GM12878 (cell line): ENCODE measurements at regions not wholly inside any gene's neighbourhood (a gene's known extent, or its start where the extent isn't known, plus 50 kb on each side); places are given as distances from the start of the nearest gene placed in this dataset.

Source experiments
- ATAC-seq: fragments of 200-7000 bp; cut with Tn5 transposase; 3 replicates; pipeline ENCODE4 v1.9.1; 2020; ENCODE audit warnings: mild to moderate bottlenecking, moderate library complexity
- BruUV-seq: library from RNA; stranded (reverse); fragments of 400-500 nt; replicated peaks from 2 replicates; lab custom pipeline; 2021; lab: Mats Ljungman, UMichigan
- CTCF ChIA-PET: fragments of 300-600 bp; sonication (Branson Sonifier 250); formaldehyde crosslinking; extraction: SDS; loops from one replicate; lab custom pipeline; 2021; ENCODE audit warnings: inconsistent platforms; lab: Yijun Ruan, JAX
- POLR2A ChIA-PET: fragments of 350-600 bp; formaldehyde crosslinking; extraction: SDS; loops from one replicate; lab custom pipeline; 2021; ENCODE audit warnings: inconsistent platforms; lab: Charles Lee
- RAD21 ChIA-PET: fragments of 300-600 bp; sonication (Branson Sonifier 250); formaldehyde crosslinking; loops from one replicate; lab custom pipeline; 2023; ENCODE audit warnings: antibody characterized with exemption; ENCODE audit not compliant: unreplicated experiment; lab: Charles Lee
- SMC1A ChIA-PET: fragments of 300-600 bp; sonication (Branson Sonifier 250); formaldehyde crosslinking; loops from one replicate; lab custom pipeline; 2023; ENCODE audit not compliant: unreplicated experiment, uncharacterized antibody; lab: Charles Lee
- DNase-seq: peaks from one replicate; pipeline ENCODE4 v3.0.0-alpha.2; 2011; ENCODE audit warnings: low read depth, low spot score
- FAIRE-seq: peaks from 3 replicates; lab custom pipeline; 2011; peaks lifted over from hg19 to GRCh38; lab: Jason Lieb, UNC
- H2AFZ ChIP-seq: 2 replicates; pipeline ENCODE4 v1.6.0; 2011; ENCODE audit warnings: low read depth, low read length, control low read depth; ENCODE audit not compliant: control insufficient read depth
- H3K27ac ChIP-seq: 2 replicates; pipeline ENCODE4 v1.5.1; 2011; ENCODE audit warnings: control low read depth; ENCODE audit not compliant: control insufficient read depth, insufficient read depth
- H3K27me3 ChIP-seq, 2 experiments: replicated peaks in 1 of 2; 2 replicates each; pipeline versions ENCODE4 v1.6.0 to v1.6.1; 2011; ENCODE audit warnings: low read length in 1 of 2; ENCODE audit not compliant: control insufficient read depth in 2 of 2, insufficient read depth in 2 of 2
- H3K36me3 ChIP-seq, 2 experiments: 2 replicates each; pipeline ENCODE4 v1.5.1; 2011; ENCODE audit warnings: low read length in 1 of 2; ENCODE audit not compliant: control insufficient read depth in 2 of 2, insufficient read depth in 2 of 2
- H3K4me1 ChIP-seq: 2 replicates; pipeline ENCODE4 v1.6.1; 2011; ENCODE audit warnings: mild to moderate bottlenecking, low read length, moderate library complexity, mixed read lengths; ENCODE audit not compliant: control insufficient read depth, insufficient read depth
- H3K4me2 ChIP-seq: 2 replicates; pipeline ENCODE4 v1.6.0; 2011; ENCODE audit warnings: control low read depth; ENCODE audit not compliant: control insufficient read depth, insufficient read depth
- H3K4me3 ChIP-seq: fragments of 200-600 bp; sonication (generic); 2 replicates; pipeline ENCODE4 v1.5.1; 2016
- H3K79me2 ChIP-seq: 2 replicates; pipeline ENCODE4 v1.6.0; 2011; ENCODE audit warnings: low read length; ENCODE audit not compliant: control insufficient read depth, insufficient read depth
- H3K9ac ChIP-seq: 2 replicates; pipeline ENCODE4 v1.8.0; 2011; ENCODE audit warnings: low read length, control low read depth, mixed read lengths; ENCODE audit not compliant: control insufficient read depth, insufficient read depth
- H3K9me3 ChIP-seq: replicated peaks from 3 replicates; pipeline ENCODE4 v1.5.1; 2011; ENCODE audit warnings: mild to moderate bottlenecking, low read length; ENCODE audit not compliant: control insufficient read depth, insufficient read depth
- H4K20me1 ChIP-seq: 2 replicates; pipeline ENCODE4 v1.6.0; 2011; ENCODE audit not compliant: control insufficient read depth, insufficient read depth
- ASH2L ChIP-seq: fragments of 300-600, 200-600 bp; sonication (generic); IDR thresholded peaks from 2 replicates; pipeline ENCODE4 v1.6.1; 2017; ENCODE audit warnings: low read depth, mild to moderate bottlenecking, borderline replicate concordance
- BCL11A ChIP-seq: IDR thresholded peaks from 2 replicates; pipeline ENCODE4 v1.6.1; 2011; ENCODE audit warnings: low read depth, low read length
- CREM ChIP-seq: IDR thresholded peaks from 2 replicates; pipeline ENCODE4 v1.6.1; 2014; ENCODE audit warnings: antibody characterized with exemption, low read depth
- EP300 ChIP-seq, 2 experiments: fragments of 150-350 bp in 1 of 2; IDR thresholded peaks; 2 replicates each; pipeline ENCODE4 v1.6.1; 2011 to 2012; ENCODE audit warnings: low read depth in 2 of 2, low read length in 2 of 2, borderline replicate concordance in 1 of 2, improper control_type of control experiment in 1 of 2, inconsistent platforms in 1 of 2; ENCODE audit not compliant: control insufficient read depth in 1 of 2
- HCFC1 ChIP-seq: fragments of 150-350 bp; IDR thresholded peaks from 2 replicates; pipeline ENCODE4 v1.6.1; 2014; ENCODE audit warnings: low read length
- KLF5 ChIP-seq: fragments of 450-650 bp; IDR thresholded peaks from 2 replicates; pipeline ENCODE4 v1.6.1; 2014; ENCODE audit warnings: mild to moderate bottlenecking; ENCODE audit not compliant: partially characterized antibody
- LARP7 ChIP-seq: fragments of 450-650 bp; IDR thresholded peaks from 2 replicates; pipeline ENCODE4 v1.6.1; 2017; ENCODE audit warnings: mild to moderate bottlenecking
- NBN ChIP-seq: fragments of 450-650 bp; IDR thresholded peaks from 2 replicates; pipeline ENCODE4 v1.6.1; 2016
- POLR2A ChIP-seq: IDR thresholded peaks from 2 replicates; pipeline ENCODE4 v1.6.1; 2011; ENCODE audit warnings: low read depth, mild to moderate bottlenecking, low read length
- RAD21 ChIP-seq: IDR thresholded peaks from 2 replicates; pipeline ENCODE4 v1.6.1; 2011; ENCODE audit warnings: mild to moderate bottlenecking, low read depth, low read length, moderate library complexity; ENCODE audit not compliant: insufficient read depth
- RCOR1 ChIP-seq: conservative IDR thresholded peaks from 2 replicates; pipeline ENCODE4 v1.6.1; 2012; ENCODE audit warnings: low read depth, low read length, improper control_type of control experiment
- SIX5 ChIP-seq: IDR thresholded peaks from 2 replicates; pipeline ENCODE4 v1.6.1; 2011; ENCODE audit warnings: mild to moderate bottlenecking, low read depth, low read length, moderate library complexity; ENCODE audit not compliant: severe bottlenecking
- SMARCA5 ChIP-seq: fragments of 450-650 bp; IDR thresholded peaks from 2 replicates; pipeline ENCODE4 v1.6.1; 2017; ENCODE audit warnings: mild to moderate bottlenecking
- SMC3 ChIP-seq: IDR thresholded peaks from 2 replicates; pipeline ENCODE4 v1.6.1; 2011; ENCODE audit warnings: low read length, improper control_type of control experiment, borderline replicate concordance
- TCF7 ChIP-seq: IDR thresholded peaks from 2 replicates; pipeline ENCODE4 v1.6.1; 2014; ENCODE audit warnings: antibody characterized with exemption, borderline replicate concordance
- ZNF207 ChIP-seq: fragments of 450-650 bp; IDR thresholded peaks from 2 replicates; pipeline ENCODE4 v1.6.1; 2014; ENCODE audit warnings: antibody characterized with exemption, mild to moderate bottlenecking, borderline replicate concordance
- ZNF384 ChIP-seq: IDR thresholded peaks from 2 replicates; pipeline ENCODE4 v1.6.1; 2012; ENCODE audit warnings: low read depth, mild to moderate bottlenecking, low read length, improper control_type of control experiment, borderline replicate concordance
- ZZZ3 ChIP-seq: IDR thresholded peaks from 2 replicates; pipeline ENCODE4 v1.6.1; 2011; ENCODE audit warnings: low read depth; ENCODE audit not compliant: control insufficient read depth, insufficient read length
- whole genome bisulfite sequencing: methylation state at CpG from one replicate; pipeline ENCODE4 v1.1.6; 2016; ENCODE audit warnings: low lambda C conversion rate; ENCODE audit not compliant: insufficient replicate concordance, insufficient coverage; ENCODE audit errors: missing lambda C conversion rate; 5-methylcytosine and 5-hydroxymethylcytosine counted together
- in situ Hi-C: fragments of 300-500 bp; cut with MboI; formaldehyde crosslinking; loops from 9 replicates; pipeline ENCODE4 v1.14.3; 2018; ENCODE audit warnings: mixed read lengths
- intact Hi-C: fragments of 100-400 bp; cut with micrococcal nuclease; formaldehyde crosslinking; loops from one replicate; pipeline ENCODE4 v1.14.2; 2022; ENCODE audit not compliant: unreplicated experiment
- TF ChIP-seq, protein P1 (sequence below): fragments of 450-650 bp; IDR thresholded peaks from 2 replicates; pipeline ENCODE4 v1.6.1; 2017; ENCODE audit warnings: low read depth, mild to moderate bottlenecking, moderate library complexity
- TF ChIP-seq, protein P2 (sequence below): fragments of 450-650 bp; IDR thresholded peaks from 2 replicates; pipeline ENCODE4 v1.6.1; 2018; ENCODE audit warnings: mild to moderate bottlenecking, low read depth, moderate library complexity; ENCODE audit not compliant: partially characterized antibody

DNA sequence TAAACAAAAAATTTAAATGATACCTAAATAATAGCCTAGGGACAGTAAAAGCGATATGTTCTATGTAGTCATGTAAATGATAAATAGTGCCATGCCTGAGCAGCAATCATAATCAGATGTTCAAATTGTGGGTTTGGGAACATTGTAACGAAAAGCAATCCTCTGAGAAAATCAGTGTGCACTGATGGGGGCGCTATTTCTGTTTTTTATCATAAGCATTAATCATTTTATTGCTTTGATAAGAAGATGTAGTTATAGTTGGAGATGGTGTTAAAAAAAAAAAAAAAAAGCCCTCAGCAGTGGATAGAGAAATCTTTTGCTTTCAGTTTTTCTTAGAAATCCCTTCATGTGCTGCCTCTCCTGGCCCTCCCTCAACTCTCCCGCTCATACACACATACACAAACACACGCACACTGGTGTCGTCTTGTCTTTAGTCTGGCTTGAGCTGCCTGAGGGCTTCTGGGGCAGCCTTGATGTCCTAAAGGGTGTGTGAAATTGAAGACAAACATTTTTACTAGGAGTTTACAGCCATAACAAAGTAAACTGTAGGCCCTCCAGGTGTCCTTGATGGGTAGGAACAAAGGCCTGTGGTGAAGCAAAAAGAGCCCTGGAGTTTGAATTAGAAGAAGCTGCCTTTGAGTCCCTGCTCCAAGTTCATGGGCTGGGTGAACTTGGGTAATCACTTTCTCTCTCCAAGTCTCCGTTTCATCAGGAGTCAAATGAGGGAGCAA is 428.1 kb downstream of the SOX2 start:
- Histone ChIP-seq H3K79me2 (no peaks in the 10 kb centered on the region), H4K20me1 (no peaks in the 10 kb centered on the region), H3K4me3 (no peak overlapping the region), H2AFZ (no peak overlapping the region), H3K9me3 (no peaks in the 10 kb centered on the region), H3K4me2 (no peak overlapping the region), H3K36me3 (no peaks in the 10 kb centered on the region), H3K27ac (no peak overlapping the region), H3K4me1 (no peaks in the 10 kb centered on the region), H3K9ac (no peak overlapping the region), H3K27me3 (no peaks in the 10 kb centered on the region)
- FAIRE-seq: no peak
- ChIA-PET CTCF (no interaction called here), POLR2A (no interaction called here), SMC1A (no interaction called here), RAD21 (no interaction called here)
- ATAC-seq: no peak
- 17% methylated on average over 7 of the region's 7 CpGs for WGBS
- DNase-seq: no peak
- intact Hi-C loops (no loop called here), in situ Hi-C loops (no loop called here)
- BruUV-seq: no TSS peak
- TF ChIP-seq ZNF384 (no peak), EP300 (IDR thresholded peaks at IDR 0.05; ENCODE audit: borderline replicate concordance in 1 of 2, control insufficient read depth in 1 of 2, low read depth in 2 of 2, low read length in 2 of 2) (no peak), BCL11A (no peak), KLF5 (no peak), RCOR1 (no peak), LARP7 (no peak), TCF7 (no peak), HCFC1 (no peak), CREM (no peak), ZNF207 (no peak), ASH2L (no peak), POLR2A (no peak), ZZZ3 (no peak), SIX5 (no peak), SMARCA5 (no peak), SMC3 (no peak), NBN (no peak), RAD21 (no peak)
- TF ChIP-seq, protein P1, sequence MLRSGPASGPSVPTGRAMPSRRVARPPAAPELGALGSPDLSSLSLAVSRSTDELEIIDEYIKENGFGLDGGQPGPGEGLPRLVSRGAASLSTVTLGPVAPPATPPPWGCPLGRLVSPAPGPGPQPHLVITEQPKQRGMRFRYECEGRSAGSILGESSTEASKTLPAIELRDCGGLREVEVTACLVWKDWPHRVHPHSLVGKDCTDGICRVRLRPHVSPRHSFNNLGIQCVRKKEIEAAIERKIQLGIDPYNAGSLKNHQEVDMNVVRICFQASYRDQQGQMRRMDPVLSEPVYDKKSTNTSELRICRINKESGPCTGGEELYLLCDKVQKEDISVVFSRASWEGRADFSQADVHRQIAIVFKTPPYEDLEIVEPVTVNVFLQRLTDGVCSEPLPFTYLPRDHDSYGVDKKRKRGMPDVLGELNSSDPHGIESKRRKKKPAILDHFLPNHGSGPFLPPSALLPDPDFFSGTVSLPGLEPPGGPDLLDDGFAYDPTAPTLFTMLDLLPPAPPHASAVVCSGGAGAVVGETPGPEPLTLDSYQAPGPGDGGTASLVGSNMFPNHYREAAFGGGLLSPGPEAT: no peak
- TF ChIP-seq, protein P2, sequence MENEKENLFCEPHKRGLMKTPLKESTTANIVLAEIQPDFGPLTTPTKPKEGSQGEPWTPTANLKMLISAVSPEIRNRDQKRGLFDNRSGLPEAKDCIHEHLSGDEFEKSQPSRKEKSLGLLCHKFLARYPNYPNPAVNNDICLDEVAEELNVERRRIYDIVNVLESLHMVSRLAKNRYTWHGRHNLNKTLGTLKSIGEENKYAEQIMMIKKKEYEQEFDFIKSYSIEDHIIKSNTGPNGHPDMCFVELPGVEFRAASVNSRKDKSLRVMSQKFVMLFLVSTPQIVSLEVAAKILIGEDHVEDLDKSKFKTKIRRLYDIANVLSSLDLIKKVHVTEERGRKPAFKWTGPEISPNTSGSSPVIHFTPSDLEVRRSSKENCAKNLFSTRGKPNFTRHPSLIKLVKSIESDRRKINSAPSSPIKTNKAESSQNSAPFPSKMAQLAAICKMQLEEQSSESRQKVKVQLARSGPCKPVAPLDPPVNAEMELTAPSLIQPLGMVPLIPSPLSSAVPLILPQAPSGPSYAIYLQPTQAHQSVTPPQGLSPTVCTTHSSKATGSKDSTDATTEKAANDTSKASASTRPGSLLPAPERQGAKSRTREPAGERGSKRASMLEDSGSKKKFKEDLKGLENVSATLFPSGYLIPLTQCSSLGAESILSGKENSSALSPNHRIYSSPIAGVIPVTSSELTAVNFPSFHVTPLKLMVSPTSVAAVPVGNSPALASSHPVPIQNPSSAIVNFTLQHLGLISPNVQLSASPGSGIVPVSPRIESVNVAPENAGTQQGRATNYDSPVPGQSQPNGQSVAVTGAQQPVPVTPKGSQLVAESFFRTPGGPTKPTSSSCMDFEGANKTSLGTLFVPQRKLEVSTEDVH: no peak
